ENCODE measurements at regions not wholly inside any gene's neighbourhood (a gene's known extent, or its start where the extent isn't known, plus 50 kb on each side); places are given as distances from the start of the nearest gene placed in this dataset.

- DNase-seq (ENCODE audit: low read depth in 2 of 2), result no peak
Measured at GRCh38 chr11:104246590-104246989, 82.6 kb upstream of the PDGFD start.

DNA sequence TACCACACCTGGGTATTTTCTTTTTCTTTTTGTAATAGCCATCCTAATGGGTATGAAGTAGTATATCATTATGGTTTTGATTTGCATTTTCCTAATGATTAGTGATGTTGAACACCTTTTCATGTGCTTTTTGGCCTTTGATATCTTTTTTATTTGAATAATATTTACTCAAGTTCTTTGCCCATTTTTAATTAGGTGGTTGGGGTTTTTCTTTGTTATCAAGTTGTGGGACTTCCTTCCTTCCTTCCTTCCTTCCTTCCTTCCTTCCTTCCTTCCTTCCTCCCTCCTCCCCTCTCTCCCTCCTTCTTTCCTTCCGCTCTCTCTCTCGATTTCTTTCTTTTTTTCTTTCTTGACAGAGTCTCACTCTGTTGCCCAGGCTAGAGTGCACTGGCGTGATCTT, 75.0 kb upstream of the PDGFD start:
- DNase-seq (ENCODE audit: low read depth in 2 of 2), result no peak

DNA sequence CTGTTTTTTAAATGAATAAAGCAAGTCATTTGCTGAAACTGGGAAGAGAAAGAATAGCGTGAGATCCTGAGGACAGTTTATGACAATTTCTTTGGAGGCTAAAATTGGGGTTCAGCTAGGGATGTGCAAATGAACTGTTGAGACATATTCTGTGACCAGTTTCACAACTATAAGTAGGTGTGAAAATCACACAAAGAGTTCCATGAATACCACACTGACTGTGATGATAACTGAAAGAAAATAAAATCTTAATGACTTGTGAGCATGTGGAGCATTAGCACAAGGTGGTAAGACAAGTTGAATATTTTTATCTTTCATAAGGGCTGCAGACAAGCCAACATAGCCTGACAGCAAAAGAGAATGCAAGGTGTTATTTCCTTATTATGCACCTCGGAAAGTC, 61.1 kb upstream of the PDGFD start:
- no peak for DNase-seq (ENCODE audit: low read depth in 2 of 2)

DNA sequence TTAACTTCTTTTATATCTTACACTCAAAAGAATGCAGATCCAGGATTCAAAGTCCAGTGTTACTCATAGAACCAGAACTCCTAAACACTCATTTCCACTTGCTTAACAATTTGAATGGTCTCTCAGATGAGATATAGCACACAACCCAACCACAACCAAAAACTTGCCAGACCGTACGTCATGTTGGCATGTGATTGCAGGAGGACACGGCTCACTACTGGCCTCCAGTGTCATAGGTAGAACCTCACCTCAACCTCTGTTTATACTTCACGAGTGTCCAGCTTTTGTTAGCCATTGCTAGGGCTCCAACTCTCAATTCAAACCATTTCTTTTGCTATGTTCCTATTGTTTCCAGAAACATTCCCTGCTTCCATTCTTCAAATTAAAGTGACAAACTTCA, 58.5 kb upstream of the PDGFD start:
- no peak for DNase-seq (ENCODE audit: low read depth in 2 of 2)

- DNase-seq (ENCODE audit: low read depth in 2 of 2), result no peak
Measured at GRCh38 chr11:104221455-104221854, 57.5 kb upstream of the PDGFD start.

- no peak for DNase-seq (ENCODE audit: low read depth in 2 of 2)
Measured at GRCh38 chr11:104219096-104219495, 55.1 kb upstream of the PDGFD start.

GRCh38 chr11:104214517-104214916, 50.6 kb upstream of the PDGFD start:
- no peak for DNase-seq (ENCODE audit: low read depth in 2 of 2)
